DND-41 (cell line): ENCODE measurements at regions not wholly inside any gene's neighbourhood (a gene's known extent, or its start where the extent isn't known, plus 50 kb on each side); places are given as distances from the start of the nearest gene placed in this dataset.
"Not testable (repeated sequence)": the region's sequence is repeated elsewhere in the genome, so short reads cannot be mapped to it uniquely, and the experiment has no call there.

Source experiments
- EZH2 ChIP-seq: IDR thresholded peaks from 3 replicates; pipeline ENCODE4 v1.6.1; 2012; ENCODE audit warnings: borderline replicate concordance, low read depth, mild to moderate bottlenecking, moderate library complexity, low read length, inconsistent platforms; ENCODE audit not compliant: severe bottlenecking
- TF ChIP-seq, protein P1 (sequence below): IDR thresholded peaks from 2 replicates; pipeline ENCODE4 v1.5.1; 2012; ENCODE audit warnings: borderline replicate concordance, low read length, moderate library complexity, mild to moderate bottlenecking; ENCODE audit not compliant: poor library complexity, severe bottlenecking; ENCODE audit errors: extremely low read depth

DNA sequence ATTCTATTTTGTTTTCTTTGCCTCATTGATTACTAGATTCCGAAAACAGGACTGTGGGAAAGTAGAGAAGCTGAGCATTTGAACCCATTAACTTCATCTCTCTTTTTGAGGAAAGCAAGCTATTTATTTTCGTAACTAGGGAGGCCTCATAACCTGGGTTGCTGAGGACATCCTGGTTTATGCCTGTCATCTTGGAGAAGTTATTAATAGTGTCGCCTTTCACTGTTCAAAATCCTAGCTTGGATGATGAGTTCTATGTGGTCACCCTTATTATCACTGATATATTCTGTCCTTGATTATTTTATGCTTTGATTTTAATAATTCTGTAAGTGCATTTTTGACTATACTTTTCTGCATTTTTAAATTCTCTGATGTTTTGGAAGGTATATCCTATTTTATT lies 89.3 kb upstream of the GOLGA6L4 start:
- TF ChIP-seq, protein P1, sequence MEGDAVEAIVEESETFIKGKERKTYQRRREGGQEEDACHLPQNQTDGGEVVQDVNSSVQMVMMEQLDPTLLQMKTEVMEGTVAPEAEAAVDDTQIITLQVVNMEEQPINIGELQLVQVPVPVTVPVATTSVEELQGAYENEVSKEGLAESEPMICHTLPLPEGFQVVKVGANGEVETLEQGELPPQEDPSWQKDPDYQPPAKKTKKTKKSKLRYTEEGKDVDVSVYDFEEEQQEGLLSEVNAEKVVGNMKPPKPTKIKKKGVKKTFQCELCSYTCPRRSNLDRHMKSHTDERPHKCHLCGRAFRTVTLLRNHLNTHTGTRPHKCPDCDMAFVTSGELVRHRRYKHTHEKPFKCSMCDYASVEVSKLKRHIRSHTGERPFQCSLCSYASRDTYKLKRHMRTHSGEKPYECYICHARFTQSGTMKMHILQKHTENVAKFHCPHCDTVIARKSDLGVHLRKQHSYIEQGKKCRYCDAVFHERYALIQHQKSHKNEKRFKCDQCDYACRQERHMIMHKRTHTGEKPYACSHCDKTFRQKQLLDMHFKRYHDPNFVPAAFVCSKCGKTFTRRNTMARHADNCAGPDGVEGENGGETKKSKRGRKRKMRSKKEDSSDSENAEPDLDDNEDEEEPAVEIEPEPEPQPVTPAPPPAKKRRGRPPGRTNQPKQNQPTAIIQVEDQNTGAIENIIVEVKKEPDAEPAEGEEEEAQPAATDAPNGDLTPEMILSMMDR, result not testable (repeated sequence)
- not testable (repeated sequence) for TF ChIP-seq EZH2
